ENCODE measurements at regions not wholly inside any gene's neighbourhood (a gene's known extent, or its start where the extent isn't known, plus 50 kb on each side); places are given as distances from the start of the nearest gene placed in this dataset.
"Not testable (repeated sequence)": the region's sequence is repeated elsewhere in the genome, so short reads cannot be mapped to it uniquely, and the experiment has no call there.

GRCh38 chr20:53888510-53888909, 181.9 kb downstream of the BCAS1 start:
- no peak for TF ChIP-seq POLR2A (IDR thresholded peaks at IDR 0.05)
- TF ChIP-seq CTCF (IDR thresholded peaks at IDR 0.05): no peak
- no peak for TF ChIP-seq EP300 (IDR thresholded peaks at IDR 0.05)
- H3K27me3 ChIP-seq: no peaks in the 10 kb centered on the region
- 24 to 42% (median 31%) methylated on average over 4 of the region's 4 CpGs for WGBS, 3 donors
- peaks cover 2% of the 10 kb centered on the region for H3K4me1 ChIP-seq (ENCODE audit: insufficient read depth)
- no peak for DNase-seq
- no peaks in the 10 kb centered on the region for H3K36me3 ChIP-seq
- intact Hi-C loops (cut with DNase I): no loop called here
- H3K4me3 ChIP-seq: no peak overlapping the region
- H3K27ac ChIP-seq: no peak overlapping the region
- H3K9me3 ChIP-seq: no peaks in the 10 kb centered on the region

GRCh38 chr20:53887973-53888372, 182.4 kb downstream of the BCAS1 start:
- 95 to 97% (median 95%) methylated on average over 10 of the region's 10 CpGs for WGBS, 3 donors
- Histone ChIP-seq H3K27ac (no peak overlapping the region), H3K27me3 (no peaks in the 10 kb centered on the region), H3K4me1 (ENCODE audit: insufficient read depth) (peaks cover 2% of the 10 kb centered on the region), H3K36me3 (no peaks in the 10 kb centered on the region), H3K9me3 (no peaks in the 10 kb centered on the region), H3K4me3 (no peak overlapping the region)
- DNase-seq: no peak
- intact Hi-C loops (cut with DNase I): no loop called here
- TF ChIP-seq POLR2A (IDR thresholded peaks at IDR 0.05) (no peak), EP300 (IDR thresholded peaks at IDR 0.05) (no peak), CTCF (IDR thresholded peaks at IDR 0.05) (no peak)

- no peak overlapping the region for H3K27ac ChIP-seq
- no peaks in the 10 kb centered on the region for H3K36me3 ChIP-seq
- no peak for TF ChIP-seq POLR2A (IDR thresholded peaks at IDR 0.05)
- TF ChIP-seq EP300 (IDR thresholded peaks at IDR 0.05): no peak
- TF ChIP-seq CTCF (IDR thresholded peaks at IDR 0.05): no peak
- H3K4me1 ChIP-seq (ENCODE audit: insufficient read depth): peaks cover 2% of the 10 kb centered on the region
- WGBS, 3 donors: 83 to 88% (median 86%) methylated on average over 10 of the region's 10 CpGs
- H3K9me3 ChIP-seq: no peaks in the 10 kb centered on the region
- no peak for DNase-seq
- H3K4me3 ChIP-seq: no peak overlapping the region
- intact Hi-C loops (cut with DNase I): no loop called here
- no peaks in the 10 kb centered on the region for H3K27me3 ChIP-seq
Measured at GRCh38 chr20:53884859-53885541, 185.4 kb downstream of the BCAS1 start.

GRCh38 chr20:53883098-53883911, 187.1 kb downstream of the BCAS1 start:
- Histone ChIP-seq H3K27me3 (no peaks in the 10 kb centered on the region), H3K4me3 (no peak overlapping the region), H3K27ac (no peak overlapping the region), H3K9me3 (no peaks in the 10 kb centered on the region), H3K36me3 (no peaks in the 10 kb centered on the region), H3K4me1 (ENCODE audit: insufficient read depth) (peaks cover 2% of the 10 kb centered on the region)
- no peak for DNase-seq
- 72 to 80% (median 79%) methylated on average over 5 of the region's 5 CpGs for WGBS, 3 donors
- TF ChIP-seq EP300 (IDR thresholded peaks at IDR 0.05) (no peak), POLR2A (IDR thresholded peaks at IDR 0.05) (no peak), CTCF (IDR thresholded peaks at IDR 0.05) (no peak)
- intact Hi-C loops (cut with DNase I): no loop called here

- H3K9me3 ChIP-seq; H3K4me1 ChIP-seq (ENCODE audit: insufficient read depth); H3K27me3 ChIP-seq; H3K36me3 ChIP-seq; H3K4me3 ChIP-seq; DNase-seq; H3K27ac ChIP-seq; intact Hi-C loops (cut with DNase I): not testable (repeated sequence)
- 90 to 97% (median 91%) methylated on average over 5 of the region's 5 CpGs for WGBS, 3 donors
Measured at GRCh38 chr20:53882438-53882986, 187.9 kb downstream of the BCAS1 start.
